ENCODE measurements at regions not wholly inside any gene's neighbourhood (a gene's known extent, or its start where the extent isn't known, plus 50 kb on each side); places are given as distances from the start of the nearest gene placed in this dataset.

DNA sequence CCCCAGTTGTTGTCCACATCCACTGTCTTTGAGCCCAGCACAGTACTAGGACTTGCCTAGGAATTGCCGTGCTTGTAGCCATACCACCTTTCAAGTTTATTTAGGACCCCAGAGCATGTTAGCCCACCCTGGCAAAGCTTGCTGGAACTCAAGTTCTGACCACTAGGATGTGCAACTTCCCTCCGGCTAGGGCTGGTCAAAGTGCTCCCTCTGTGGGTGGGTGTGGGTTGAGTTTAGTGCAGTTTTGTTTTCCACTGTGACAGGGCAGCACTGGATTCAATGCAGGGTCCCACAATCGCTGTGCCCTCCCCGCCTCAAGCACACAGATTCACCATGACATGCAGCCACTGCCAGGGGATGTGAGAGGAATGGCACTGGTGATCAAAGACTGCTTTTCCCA lies 96.0 kb downstream of the RASGEF1B start:
- ChIA-PET POLR2A (ENCODE audit: low non-redundant PET) (no interaction called here), CTCF (no interaction called here)
- no peak overlapping the region for H3K27ac ChIP-seq
- TF ChIP-seq, protein P1, sequence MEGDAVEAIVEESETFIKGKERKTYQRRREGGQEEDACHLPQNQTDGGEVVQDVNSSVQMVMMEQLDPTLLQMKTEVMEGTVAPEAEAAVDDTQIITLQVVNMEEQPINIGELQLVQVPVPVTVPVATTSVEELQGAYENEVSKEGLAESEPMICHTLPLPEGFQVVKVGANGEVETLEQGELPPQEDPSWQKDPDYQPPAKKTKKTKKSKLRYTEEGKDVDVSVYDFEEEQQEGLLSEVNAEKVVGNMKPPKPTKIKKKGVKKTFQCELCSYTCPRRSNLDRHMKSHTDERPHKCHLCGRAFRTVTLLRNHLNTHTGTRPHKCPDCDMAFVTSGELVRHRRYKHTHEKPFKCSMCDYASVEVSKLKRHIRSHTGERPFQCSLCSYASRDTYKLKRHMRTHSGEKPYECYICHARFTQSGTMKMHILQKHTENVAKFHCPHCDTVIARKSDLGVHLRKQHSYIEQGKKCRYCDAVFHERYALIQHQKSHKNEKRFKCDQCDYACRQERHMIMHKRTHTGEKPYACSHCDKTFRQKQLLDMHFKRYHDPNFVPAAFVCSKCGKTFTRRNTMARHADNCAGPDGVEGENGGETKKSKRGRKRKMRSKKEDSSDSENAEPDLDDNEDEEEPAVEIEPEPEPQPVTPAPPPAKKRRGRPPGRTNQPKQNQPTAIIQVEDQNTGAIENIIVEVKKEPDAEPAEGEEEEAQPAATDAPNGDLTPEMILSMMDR (conservative IDR thresholded peaks at IDR 0.05; ENCODE audit: low read depth): no peak
- no peak for DNase-seq (ENCODE audit: low spot score)

DNA sequence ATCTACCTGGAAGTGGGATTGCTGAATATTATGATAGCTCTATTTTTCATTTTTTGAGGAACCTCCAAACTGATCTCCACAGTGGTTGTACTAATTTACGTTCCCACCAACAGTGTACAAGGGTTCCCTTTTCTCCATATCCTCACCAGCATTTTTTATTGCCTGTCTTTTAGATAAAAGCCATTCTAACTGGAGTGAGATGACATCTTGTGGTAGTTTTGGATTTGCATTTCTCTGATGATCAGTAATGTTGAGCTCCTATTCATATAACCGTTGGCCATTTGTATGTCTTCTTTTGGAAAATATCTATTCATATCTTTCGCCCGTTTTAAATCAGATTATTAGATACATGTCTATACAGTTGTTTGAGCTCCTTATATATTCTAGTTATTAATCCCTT lies 101.8 kb downstream of the RASGEF1B start:
- CTCF ChIA-PET: interaction anchor here (0.7 to 1.4 kb wide), 5 partner anchors 9 to 1458 kb away, joined by 3 to 5 read pairs (median 3); no protein-coding TSS in a partner anchor
- H3K27ac ChIP-seq: no peak overlapping the region
- POLR2A ChIA-PET (ENCODE audit: low non-redundant PET): no interaction called here
- TF ChIP-seq, protein P1 (conservative IDR thresholded peaks at IDR 0.05; ENCODE audit: low read depth): no peak
- DNase-seq (ENCODE audit: low spot score): no peak

DNA sequence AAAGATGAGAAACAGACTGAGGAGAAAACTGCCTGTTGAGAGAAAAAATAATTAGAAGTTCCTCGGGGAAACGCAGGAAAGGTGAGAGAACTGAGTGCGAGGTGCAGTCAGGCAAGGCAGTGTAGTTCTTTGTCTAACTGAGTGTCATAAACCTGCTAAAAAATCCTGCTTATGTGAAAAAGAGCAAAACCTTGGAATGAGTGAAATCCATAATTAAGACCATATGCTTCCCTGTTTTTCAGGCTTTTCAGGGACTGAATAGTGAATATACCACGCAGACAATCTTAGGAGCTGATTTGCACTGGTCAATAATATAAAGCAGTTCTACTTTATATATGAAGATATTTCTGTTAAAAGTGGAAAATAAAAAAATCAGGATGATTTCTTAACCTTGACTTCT lies 104.9 kb downstream of the RASGEF1B start:
- ChIA-PET CTCF (no interaction called here), POLR2A (ENCODE audit: low non-redundant PET) (no interaction called here)
- TF ChIP-seq, protein P1 (conservative IDR thresholded peaks at IDR 0.05; ENCODE audit: low read depth): no peak
- no peak for DNase-seq (ENCODE audit: low spot score)
- H3K27ac ChIP-seq: no peak overlapping the region

DNA sequence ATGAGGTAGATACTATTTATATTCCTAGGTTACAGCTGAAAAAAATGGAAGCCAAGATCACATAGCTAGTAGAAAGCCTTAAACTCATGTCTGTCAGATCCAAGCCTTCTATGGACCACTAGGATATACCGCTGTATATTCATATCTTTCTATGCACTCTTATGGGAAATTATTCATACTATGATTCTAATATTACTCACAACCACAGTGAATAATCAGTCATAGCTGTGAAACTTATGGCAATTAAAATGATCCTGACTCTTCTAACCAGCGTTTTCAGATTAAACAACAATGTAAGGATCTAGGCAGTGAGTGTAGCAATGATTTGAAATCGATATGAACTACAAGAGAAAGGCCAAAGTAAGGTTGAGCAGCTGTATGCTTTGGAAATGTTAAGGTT lies 111.0 kb downstream of the RASGEF1B start:
- CTCF ChIA-PET: interaction anchor here (0.6 to 0.9 kb wide), 3 partner anchors 9 to 33 kb away, joined by 3 to 5 read pairs (median 3); no protein-coding TSS in a partner anchor
- H3K27ac ChIP-seq: no peak overlapping the region
- POLR2A ChIA-PET (ENCODE audit: low non-redundant PET): no interaction called here
- DNase-seq (ENCODE audit: low spot score): peak; percentile 5
- TF ChIP-seq, protein P1 (conservative IDR thresholded peaks at IDR 0.05; ENCODE audit: low read depth): no peak

DNA sequence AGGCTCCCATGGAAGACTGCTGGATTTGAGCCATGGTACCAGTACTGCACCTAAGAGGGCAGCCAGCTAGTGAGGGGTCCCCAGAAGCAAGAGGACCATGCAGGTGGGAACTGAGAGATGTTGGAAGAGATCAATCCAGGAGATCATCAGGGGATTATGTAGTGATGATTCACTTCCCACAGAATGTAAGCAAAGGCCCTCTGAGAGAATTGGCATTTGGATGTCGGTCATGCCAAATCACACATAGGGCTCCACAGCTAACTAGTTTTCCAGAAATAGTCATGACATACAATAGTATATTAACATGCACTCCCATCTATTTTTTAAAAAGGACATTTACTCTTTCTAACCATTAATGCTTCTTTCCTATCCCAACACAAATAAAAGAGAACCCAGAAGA lies 112.5 kb downstream of the RASGEF1B start:
- no peak overlapping the region for H3K27ac ChIP-seq
- CTCF ChIA-PET: no interaction called here
- TF ChIP-seq, protein P1 (conservative IDR thresholded peaks at IDR 0.05; ENCODE audit: low read depth): no peak
- no peak for DNase-seq (ENCODE audit: low spot score)
- POLR2A ChIA-PET (ENCODE audit: low non-redundant PET): no interaction called here

DNA sequence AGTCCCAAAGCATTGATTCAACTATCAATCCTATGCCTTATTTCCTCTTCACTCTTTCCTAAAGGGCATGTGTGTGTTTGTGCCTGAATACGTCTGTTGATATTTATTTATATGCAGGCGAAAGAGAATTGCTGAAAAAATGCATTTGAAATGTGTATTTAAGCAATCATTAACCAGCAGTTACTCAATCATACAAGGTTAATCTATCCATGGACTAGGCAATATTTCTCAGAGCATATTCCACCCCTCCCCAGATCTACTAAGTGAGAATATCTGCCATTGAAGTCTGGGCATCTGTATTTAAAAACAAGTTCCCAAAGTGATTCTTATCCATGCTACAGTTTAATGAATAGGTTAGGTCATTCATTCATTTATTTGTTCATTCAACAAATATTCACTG lies 113.6 kb downstream of the RASGEF1B start:
- ChIA-PET CTCF (interaction anchor here (0.7 kb wide), 1 partner anchor 289 kb away, joined by 3 read pairs; no protein-coding TSS in a partner anchor), POLR2A (ENCODE audit: low non-redundant PET) (no interaction called here)
- no peak for DNase-seq (ENCODE audit: low spot score)
- TF ChIP-seq, protein P1 (conservative IDR thresholded peaks at IDR 0.05; ENCODE audit: low read depth): no peak
- H3K27ac ChIP-seq: no peak overlapping the region

DNA sequence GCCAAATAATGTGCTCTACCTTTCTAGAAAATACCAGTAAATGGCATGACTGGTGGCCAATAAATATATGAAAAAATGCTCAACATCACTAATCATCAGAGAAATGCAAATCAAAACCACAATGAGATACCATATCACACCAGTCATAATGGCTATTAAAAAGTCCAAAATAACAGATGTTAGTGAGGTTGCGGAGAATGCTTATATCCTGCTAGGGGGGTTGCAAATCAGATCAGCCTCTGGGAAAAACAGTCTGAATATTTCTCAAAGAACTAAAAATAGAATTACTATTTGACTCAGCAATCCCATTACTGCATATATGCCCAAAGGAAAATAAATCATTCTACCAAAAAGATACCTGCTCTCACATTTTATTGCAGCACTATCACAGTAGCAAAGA lies 115.1 kb downstream of the RASGEF1B start:
- TF ChIP-seq, protein P1 (conservative IDR thresholded peaks at IDR 0.05; ENCODE audit: low read depth): no peak
- CTCF ChIA-PET: no interaction called here
- DNase-seq (ENCODE audit: low spot score): no peak
- POLR2A ChIA-PET (ENCODE audit: low non-redundant PET): no interaction called here
- H3K27ac ChIP-seq: no peak overlapping the region
